ENCODE measurements at regions not wholly inside any gene's neighbourhood (a gene's known extent, or its start where the extent isn't known, plus 50 kb on each side); places are given as distances from the start of the nearest gene placed in this dataset.

GRCh38 chr4:41431276-41431675, 106.7 kb upstream of the LIMCH1 start:
- H3K4me3 ChIP-seq (ENCODE audit: insufficient read depth, low read length, poor library complexity, severe bottlenecking), result no peak overlapping the region
- no peak overlapping the region for H3K4me2 ChIP-seq (ENCODE audit: low read depth, low read length, poor library complexity, severe bottlenecking)
- no peak for TF ChIP-seq EZH2phosphoT487 (conservative IDR thresholded peaks at IDR 0.05; ENCODE audit: low read length)
- TF ChIP-seq, protein P1, sequence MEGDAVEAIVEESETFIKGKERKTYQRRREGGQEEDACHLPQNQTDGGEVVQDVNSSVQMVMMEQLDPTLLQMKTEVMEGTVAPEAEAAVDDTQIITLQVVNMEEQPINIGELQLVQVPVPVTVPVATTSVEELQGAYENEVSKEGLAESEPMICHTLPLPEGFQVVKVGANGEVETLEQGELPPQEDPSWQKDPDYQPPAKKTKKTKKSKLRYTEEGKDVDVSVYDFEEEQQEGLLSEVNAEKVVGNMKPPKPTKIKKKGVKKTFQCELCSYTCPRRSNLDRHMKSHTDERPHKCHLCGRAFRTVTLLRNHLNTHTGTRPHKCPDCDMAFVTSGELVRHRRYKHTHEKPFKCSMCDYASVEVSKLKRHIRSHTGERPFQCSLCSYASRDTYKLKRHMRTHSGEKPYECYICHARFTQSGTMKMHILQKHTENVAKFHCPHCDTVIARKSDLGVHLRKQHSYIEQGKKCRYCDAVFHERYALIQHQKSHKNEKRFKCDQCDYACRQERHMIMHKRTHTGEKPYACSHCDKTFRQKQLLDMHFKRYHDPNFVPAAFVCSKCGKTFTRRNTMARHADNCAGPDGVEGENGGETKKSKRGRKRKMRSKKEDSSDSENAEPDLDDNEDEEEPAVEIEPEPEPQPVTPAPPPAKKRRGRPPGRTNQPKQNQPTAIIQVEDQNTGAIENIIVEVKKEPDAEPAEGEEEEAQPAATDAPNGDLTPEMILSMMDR (IDR thresholded peaks at IDR 0.05; ENCODE audit: insufficient read depth, low read length, poor library complexity, severe bottlenecking), result no peak
- H3K79me2 ChIP-seq (ENCODE audit: insufficient read depth, low read length), result no peaks in the 10 kb centered on the region
- no peaks in the 10 kb centered on the region for H3K9me2 ChIP-seq (replicated peaks; ENCODE audit: insufficient read depth, low read length)
- no peak overlapping the region for H3K9ac ChIP-seq (ENCODE audit: low read length)
- H4K20me1 ChIP-seq (ENCODE audit: low read depth, low read length), result no peaks in the 10 kb centered on the region
- H3K9me3 ChIP-seq (ENCODE audit: insufficient read depth, low read length), result no peaks in the 10 kb centered on the region
- no peaks in the 10 kb centered on the region for H3K27me3 ChIP-seq (ENCODE audit: low read length)
- no peak overlapping the region for H2AFZ ChIP-seq (ENCODE audit: low read depth, low read length, severe bottlenecking)
- no peaks in the 10 kb centered on the region for H3F3A ChIP-seq (ENCODE audit: insufficient read depth)
- H3K36me3 ChIP-seq (ENCODE audit: low read length), result no peaks in the 10 kb centered on the region
- no peak overlapping the region for H3K27ac ChIP-seq (ENCODE audit: low read depth, low read length)

DNA sequence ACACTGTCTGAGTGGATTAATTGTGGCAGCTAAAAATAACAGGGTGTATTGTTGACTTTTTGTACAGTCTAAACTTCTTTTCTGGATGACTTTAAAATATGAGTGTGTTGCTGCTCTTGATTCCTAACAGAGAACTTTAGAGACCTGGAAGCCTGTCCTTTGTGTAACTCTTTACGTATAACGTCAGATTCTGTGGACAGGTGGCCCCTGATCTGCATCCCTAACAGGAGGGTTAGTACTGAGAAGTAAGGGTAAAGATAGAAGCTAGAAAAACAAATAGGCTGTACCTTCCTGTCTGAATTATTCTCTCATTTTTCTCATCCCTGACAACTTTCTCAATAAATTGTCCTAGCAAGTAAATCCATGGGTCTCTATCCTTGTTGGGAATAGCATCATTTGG, 105.7 kb upstream of the LIMCH1 start:
- Histone ChIP-seq H3K9me3 (ENCODE audit: insufficient read depth, low read length) (no peaks in the 10 kb centered on the region), H3K9ac (ENCODE audit: low read length) (no peak overlapping the region), H3K27me3 (ENCODE audit: low read length) (no peaks in the 10 kb centered on the region), H3K4me2 (ENCODE audit: low read depth, low read length, poor library complexity, severe bottlenecking) (no peak overlapping the region), H3F3A (ENCODE audit: insufficient read depth) (no peaks in the 10 kb centered on the region), H2AFZ (ENCODE audit: low read depth, low read length, severe bottlenecking) (no peak overlapping the region), H3K79me2 (ENCODE audit: insufficient read depth, low read length) (no peaks in the 10 kb centered on the region), H3K36me3 (ENCODE audit: low read length) (no peaks in the 10 kb centered on the region), H4K20me1 (ENCODE audit: low read depth, low read length) (no peaks in the 10 kb centered on the region), H3K9me2 (replicated peaks; ENCODE audit: insufficient read depth, low read length) (no peaks in the 10 kb centered on the region), H3K4me3 (ENCODE audit: insufficient read depth, low read length, poor library complexity, severe bottlenecking) (no peak overlapping the region), H3K27ac (ENCODE audit: low read depth, low read length) (no peak overlapping the region)
- no peak for TF ChIP-seq EZH2phosphoT487 (conservative IDR thresholded peaks at IDR 0.05; ENCODE audit: low read length)
- TF ChIP-seq, protein P1 (IDR thresholded peaks at IDR 0.05; ENCODE audit: insufficient read depth, low read length, poor library complexity, severe bottlenecking), result no peak

GRCh38 chr4:41432881-41433280, 105.1 kb upstream of the LIMCH1 start:
- H3K9ac ChIP-seq (ENCODE audit: low read length), result no peak overlapping the region
- no peak overlapping the region for H3K4me2 ChIP-seq (ENCODE audit: low read depth, low read length, poor library complexity, severe bottlenecking)
- no peaks in the 10 kb centered on the region for H3F3A ChIP-seq (ENCODE audit: insufficient read depth)
- H4K20me1 ChIP-seq (ENCODE audit: low read depth, low read length), result no peaks in the 10 kb centered on the region
- H3K27ac ChIP-seq (ENCODE audit: low read depth, low read length), result no peak overlapping the region
- no peaks in the 10 kb centered on the region for H3K79me2 ChIP-seq (ENCODE audit: insufficient read depth, low read length)
- TF ChIP-seq, protein P1 (IDR thresholded peaks at IDR 0.05; ENCODE audit: insufficient read depth, low read length, poor library complexity, severe bottlenecking), result no peak
- no peak for TF ChIP-seq EZH2phosphoT487 (conservative IDR thresholded peaks at IDR 0.05; ENCODE audit: low read length)
- no peaks in the 10 kb centered on the region for H3K9me2 ChIP-seq (replicated peaks; ENCODE audit: insufficient read depth, low read length)
- no peaks in the 10 kb centered on the region for H3K9me3 ChIP-seq (ENCODE audit: insufficient read depth, low read length)
- no peak overlapping the region for H3K4me3 ChIP-seq (ENCODE audit: insufficient read depth, low read length, poor library complexity, severe bottlenecking)
- H3K36me3 ChIP-seq (ENCODE audit: low read length), result no peaks in the 10 kb centered on the region
- H2AFZ ChIP-seq (ENCODE audit: low read depth, low read length, severe bottlenecking), result no peak overlapping the region
- H3K27me3 ChIP-seq (ENCODE audit: low read length), result no peaks in the 10 kb centered on the region
